B cell (primary cell): ENCODE measurements at regions not wholly inside any gene's neighbourhood (a gene's known extent, or its start where the extent isn't known, plus 50 kb on each side); places are given as distances from the start of the nearest gene placed in this dataset.

ENCODE experiments used
- ATAC-seq: fragments of 200-7000 bp; cut with Tn5 transposase; one replicate; pipeline ENCODE4 v1.10.0; 2021; ENCODE audit warnings: low read depth, mild to moderate bottlenecking, moderate number of reproducible peaks, moderate library complexity
- CTCF ChIA-PET: fragments of 350-600 bp; sonication (Branson Sonifier 250); formaldehyde crosslinking; loops from one replicate; lab custom pipeline; 2021; ENCODE audit warnings: antibody characterized with exemption, inconsistent platforms; lab: Charles Lee
- POLR2A ChIA-PET: fragments of 350-600 bp; sonication (Branson Sonifier 250); formaldehyde crosslinking; loops from one replicate; lab custom pipeline; 2021; ENCODE audit warnings: antibody characterized with exemption; lab: Charles Lee
- DNase-seq: peaks from one replicate; pipeline ENCODE4 v3.0.0; 2013
- H2AFZ ChIP-seq: 2 replicates; pipeline ENCODE4 v1.6.1; 2012; ENCODE audit warnings: mild to moderate bottlenecking, low read depth, low read length; ENCODE audit not compliant: insufficient read depth, poor library complexity, severe bottlenecking
- H3K27ac ChIP-seq, 2 donors: 1 replicate in 1 of 2; 2 replicates in 1 of 2; pipeline ENCODE4 v1.5.1; 2012 to 2013; ENCODE audit warnings: low read length in 2 of 2, mild to moderate bottlenecking in 2 of 2, moderate library complexity in 1 of 2
- H3K27me3 ChIP-seq, 4 experiments: fragments of 200-600 bp in 1 of 4; sonication (generic) in 1 of 4; replicated peaks in 1 of 4; 1 replicate in 2 of 4; 2 replicates in 2 of 4; pipeline versions ENCODE4 v1.6.1 to v1.7.0; 2013 to 2016; ENCODE audit warnings: low read length in 3 of 4, mild to moderate bottlenecking in 2 of 4, mixed read lengths in 1 of 4, moderate library complexity in 1 of 4; ENCODE audit not compliant: insufficient read depth in 4 of 4, control insufficient read depth in 3 of 4; ENCODE audit errors: control extremely low read depth in 1 of 4
- H3K36me3 ChIP-seq, 2 experiments: replicated peaks in 1 of 2; 1 replicate in 1 of 2; 2 replicates in 1 of 2; pipeline versions ENCODE4 v1.6.1 to v1.7.1; 2013; ENCODE audit warnings: low read length in 1 of 2; ENCODE audit not compliant: insufficient read depth in 2 of 2, control insufficient read depth in 1 of 2; ENCODE audit errors: control extremely low read depth in 1 of 2, extremely low read depth in 1 of 2
- H3K4me1 ChIP-seq, 2 donors: fragments of 200-600 bp in 1 of 2; sonication (generic) in 1 of 2; 1 replicate in 1 of 2; 2 replicates in 1 of 2; pipeline versions ENCODE4 v1.5.1 to v1.6.1; 2013 to 2017; ENCODE audit warnings: low read length in 2 of 2; ENCODE audit not compliant: control insufficient read depth in 2 of 2, insufficient read depth in 2 of 2
- H3K4me2 ChIP-seq: replicated peaks from 2 replicates; pipeline ENCODE3; 2012; ENCODE audit warnings: mild to moderate bottlenecking, low read depth, low read length; ENCODE audit not compliant: poor library complexity, severe bottlenecking
- H3K4me3 ChIP-seq, 5 experiments: fragments of 200-600 bp in 1 of 5; sonication (generic) in 1 of 5; 1 replicate in 3 of 5; 2 replicates in 2 of 5; pipeline versions ENCODE4 v1.5.1 to v1.7.0; 2011 to 2016; ENCODE audit warnings: low read length in 4 of 5, mild to moderate bottlenecking in 4 of 5, low read depth in 2 of 5, control low read depth in 1 of 5, moderate library complexity in 1 of 5; ENCODE audit not compliant: insufficient read depth in 1 of 5; ENCODE audit errors: control extremely low read depth in 1 of 5, extremely low read depth in 1 of 5
- H3K79me2 ChIP-seq: fragments of 200-600 bp; sonication (generic); one replicate; pipeline ENCODE4 v1.6.0; 2016; ENCODE audit warnings: low read length; ENCODE audit not compliant: control insufficient read depth, insufficient read depth
- H3K9ac ChIP-seq: fragments of 200-600 bp; sonication (generic); 2 replicates; pipeline ENCODE4 v1.6.1; 2017; ENCODE audit warnings: mild to moderate bottlenecking, low read length, moderate library complexity
- H3K9me3 ChIP-seq, 3 donors: one replicate each; pipeline versions ENCODE4 v1.6.1 to v1.7.1; 2013; ENCODE audit warnings: low read length in 2 of 3; ENCODE audit not compliant: control insufficient read depth in 2 of 3, insufficient read depth in 1 of 3; ENCODE audit errors: control extremely low read depth in 1 of 3
- H4K20me1 ChIP-seq: 2 replicates; pipeline ENCODE4 v1.6.0; 2012; ENCODE audit warnings: mild to moderate bottlenecking, low read length; ENCODE audit not compliant: insufficient read depth, control insufficient read depth, poor library complexity, severe bottlenecking
- H3K27ac Mint-ChIP-seq: one replicate; pipeline ENCODE4 v1.8.0; 2021; ENCODE audit warnings: mixed read lengths
- H3K27me3 Mint-ChIP-seq: one replicate; pipeline ENCODE4 v1.8.0; 2021; ENCODE audit warnings: mixed read lengths
- H3K4me1 Mint-ChIP-seq: one replicate; pipeline ENCODE4 v1.8.0; 2021; ENCODE audit warnings: mixed read lengths
- H3K4me3 Mint-ChIP-seq: one replicate; pipeline ENCODE4 v1.8.0; 2021; ENCODE audit warnings: mixed read lengths
- H3K9me3 Mint-ChIP-seq: one replicate; pipeline ENCODE4 v1.8.0; 2022; ENCODE audit warnings: mixed read lengths; ENCODE audit not compliant: insufficient read depth
- EZH2 ChIP-seq: IDR thresholded peaks from 2 replicates; pipeline ENCODE4 v1.6.1; 2012; ENCODE audit warnings: borderline replicate concordance, low read depth, mild to moderate bottlenecking, moderate library complexity, low read length; ENCODE audit not compliant: insufficient read depth, poor library complexity, severe bottlenecking
- WGBS: methylation state at CpG from one replicate; pipeline ENCODE4 v1.1.5; 2013; ENCODE audit warnings: missing lambda C conversion rate; ENCODE audit not compliant: insufficient coverage; 5-methylcytosine and 5-hydroxymethylcytosine counted together
- intact Hi-C: fragments of 100-400 bp; cut with micrococcal nuclease; formaldehyde crosslinking; loops from one replicate; pipeline ENCODE4 v1.10.0; 2022
- TF ChIP-seq, protein P1 (sequence below): fragments of 200-600 bp; IDR thresholded peaks from one replicate; pipeline ENCODE4 v1.8.0; 2022; ENCODE audit warnings: antibody characterized with exemption, mild to moderate bottlenecking

DNA sequence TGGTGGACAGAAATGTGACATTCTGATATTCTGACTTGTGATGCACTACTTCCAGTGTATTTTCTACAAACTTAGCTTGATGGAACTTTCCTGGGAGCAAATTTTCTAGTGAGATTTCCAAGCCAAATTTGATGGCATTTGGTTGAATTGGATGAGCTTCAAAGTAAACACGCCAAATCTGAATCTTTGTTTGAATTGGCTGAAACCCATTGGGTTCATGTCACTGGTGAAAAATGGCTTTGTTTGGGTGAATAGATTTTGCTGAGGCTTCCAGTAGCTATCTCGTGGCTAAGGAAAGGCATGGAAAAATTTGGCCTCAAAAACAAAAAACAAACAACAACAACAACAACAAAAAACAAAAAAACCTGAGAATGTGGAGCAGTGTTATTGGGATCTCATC is 271.1 kb upstream of the RPS23 start:
- Histone ChIP-seq H3K36me3 (no peaks in the 10 kb centered on the region), H4K20me1 (no peaks in the 10 kb centered on the region), H3K9me3 (peaks cover 0 to 4% (median 0%) of the 10 kb centered on the region in 3 donors), H3K79me2 (no peaks in the 10 kb centered on the region), H3K27me3 (no peaks in the 10 kb centered on the region), H3K4me1 (no peaks in the 10 kb centered on the region), H2AFZ (no peak overlapping the region), H3K4me3 (no peak overlapping the region), H3K4me2 (no peak overlapping the region), H3K9ac (no peak overlapping the region), H3K27ac (no peak overlapping the region)
- WGBS = 100% methylated on average over 1 of the region's 2 CpGs
- no peak overlapping the region for H3K4me3 Mint-ChIP-seq
- intact Hi-C loops = no loop called here
- no peak for ATAC-seq
- no peaks in the 10 kb centered on the region for H3K9me3 Mint-ChIP-seq
- TF ChIP-seq EZH2 = no peak
- TF ChIP-seq, protein P1, sequence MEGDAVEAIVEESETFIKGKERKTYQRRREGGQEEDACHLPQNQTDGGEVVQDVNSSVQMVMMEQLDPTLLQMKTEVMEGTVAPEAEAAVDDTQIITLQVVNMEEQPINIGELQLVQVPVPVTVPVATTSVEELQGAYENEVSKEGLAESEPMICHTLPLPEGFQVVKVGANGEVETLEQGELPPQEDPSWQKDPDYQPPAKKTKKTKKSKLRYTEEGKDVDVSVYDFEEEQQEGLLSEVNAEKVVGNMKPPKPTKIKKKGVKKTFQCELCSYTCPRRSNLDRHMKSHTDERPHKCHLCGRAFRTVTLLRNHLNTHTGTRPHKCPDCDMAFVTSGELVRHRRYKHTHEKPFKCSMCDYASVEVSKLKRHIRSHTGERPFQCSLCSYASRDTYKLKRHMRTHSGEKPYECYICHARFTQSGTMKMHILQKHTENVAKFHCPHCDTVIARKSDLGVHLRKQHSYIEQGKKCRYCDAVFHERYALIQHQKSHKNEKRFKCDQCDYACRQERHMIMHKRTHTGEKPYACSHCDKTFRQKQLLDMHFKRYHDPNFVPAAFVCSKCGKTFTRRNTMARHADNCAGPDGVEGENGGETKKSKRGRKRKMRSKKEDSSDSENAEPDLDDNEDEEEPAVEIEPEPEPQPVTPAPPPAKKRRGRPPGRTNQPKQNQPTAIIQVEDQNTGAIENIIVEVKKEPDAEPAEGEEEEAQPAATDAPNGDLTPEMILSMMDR = no peak
- no peak for DNase-seq
- POLR2A ChIA-PET = no interaction called here
- H3K27me3 Mint-ChIP-seq = peaks cover 3% of the 10 kb centered on the region
- H3K4me1 Mint-ChIP-seq = no peaks in the 10 kb centered on the region
- CTCF ChIA-PET = no interaction called here
- H3K27ac Mint-ChIP-seq = no peak overlapping the region

DNA sequence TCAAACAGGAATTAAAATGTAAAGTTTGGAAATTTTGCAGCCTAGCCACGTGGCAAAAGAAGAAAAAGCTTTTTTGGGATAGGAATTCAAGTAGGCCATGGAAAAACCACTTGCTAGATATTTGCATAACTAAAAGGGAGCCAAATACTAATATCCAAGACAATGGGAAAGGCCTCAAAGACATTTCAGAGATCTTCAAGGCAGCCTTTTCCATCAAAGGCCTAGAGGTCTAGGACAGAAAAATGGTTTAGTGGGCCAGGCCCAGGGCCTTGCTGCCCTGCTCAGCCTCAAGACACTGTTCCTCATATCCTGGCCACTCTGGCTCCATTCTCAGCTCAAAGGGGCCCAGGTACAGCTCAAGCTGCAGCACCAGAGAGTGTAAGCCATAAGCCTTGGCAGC is 265.9 kb upstream of the RPS23 start:
- ChIA-PET CTCF (no interaction called here), POLR2A (no interaction called here)
- Histone ChIP-seq H4K20me1 (no peaks in the 10 kb centered on the region), H3K79me2 (no peaks in the 10 kb centered on the region), H3K36me3 (no peaks in the 10 kb centered on the region), H3K9ac (no peak overlapping the region), H3K4me3 (no peak overlapping the region), H3K4me2 (no peak overlapping the region), H3K9me3 (peaks cover 0 to 7% (median 0%) of the 10 kb centered on the region in 3 donors), H3K4me1 (no peaks in the 10 kb centered on the region), H2AFZ (no peak overlapping the region), H3K27ac (no peak overlapping the region), H3K27me3 (no peaks in the 10 kb centered on the region)
- TF ChIP-seq EZH2 = no peak
- TF ChIP-seq, protein P1 = no peak
- ATAC-seq (no peak), DNase-seq (no peak)
- intact Hi-C loops = no loop called here
- Mint-ChIP-seq H3K4me3 (no peak overlapping the region), H3K27ac (no peak overlapping the region), H3K9me3 (no peaks in the 10 kb centered on the region), H3K27me3 (peaks cover 3% of the 10 kb centered on the region), H3K4me1 (no peaks in the 10 kb centered on the region)
- WGBS = no CpG with 5 or more reads among the region's 1 CpG
